Liver (tissue), 8 donors: ENCODE measurements at regions not wholly inside any gene's neighbourhood (a gene's known extent, or its start where the extent isn't known, plus 50 kb on each side); places are given as distances from the start of the nearest gene placed in this dataset.

Source experiments
- DNase-seq: peaks from one replicate; pipeline ENCODE4 v3.0.0-alpha.2; 2017; ENCODE audit warnings: low spot score
- H3K27ac ChIP-seq, 2 donors: one replicate each; pipeline ENCODE4 v1.7.0; 2013; ENCODE audit warnings: inconsistent platforms in 2 of 2, low read length in 2 of 2, control low read depth in 1 of 2, low read depth in 1 of 2, mild to moderate bottlenecking in 1 of 2
- H3K27me3 ChIP-seq, 4 donors: one replicate each; pipeline versions ENCODE4 v1.6.1 to v1.7.0; 2013; ENCODE audit warnings: low read length in 3 of 4, inconsistent platforms in 1 of 4, mild to moderate bottlenecking in 1 of 4, moderate library complexity in 1 of 4; ENCODE audit not compliant: control insufficient read depth in 4 of 4, insufficient read depth in 4 of 4
- H3K36me3 ChIP-seq, 4 donors: one replicate each; pipeline versions ENCODE4 v1.6.1 to v1.7.0; 2013; ENCODE audit warnings: low read length in 3 of 4, mild to moderate bottlenecking in 3 of 4, low read depth in 1 of 4, moderate library complexity in 1 of 4; ENCODE audit not compliant: control insufficient read depth in 4 of 4, insufficient read depth in 3 of 4
- H3K4me1 ChIP-seq, 4 donors: one replicate each; pipeline versions ENCODE4 v1.6.1 to v1.7.0; 2013; ENCODE audit warnings: low read length in 3 of 4, mild to moderate bottlenecking in 3 of 4, moderate library complexity in 1 of 4; ENCODE audit not compliant: control insufficient read depth in 4 of 4, insufficient read depth in 4 of 4
- H3K4me3 ChIP-seq, 3 donors: one replicate each; pipeline versions ENCODE4 v1.6.1 to v1.7.0; 2013; ENCODE audit warnings: low read length in 3 of 3, control low read depth in 1 of 3, low read depth in 1 of 3, mild to moderate bottlenecking in 1 of 3
- H3K9ac ChIP-seq, 2 donors: one replicate each; pipeline ENCODE4 v1.7.0; 2013; ENCODE audit warnings: low read length in 2 of 2, mild to moderate bottlenecking in 2 of 2, moderate library complexity in 2 of 2, control low read depth in 1 of 2, low read depth in 1 of 2
- H3K9me3 ChIP-seq, 4 donors: one replicate each; pipeline versions ENCODE4 v1.6.1 to v1.7.0; 2013; ENCODE audit warnings: low read length in 3 of 4; ENCODE audit not compliant: control insufficient read depth in 4 of 4
- ATF3 ChIP-seq: IDR thresholded peaks from 2 replicates; pipeline ENCODE4 v1.6.1; 2016; ENCODE audit warnings: antibody characterized with exemption
- CTCF ChIP-seq: fragments of 150-350 bp; IDR thresholded peaks from 2 replicates; pipeline ENCODE4 v1.5.1; 2017; ENCODE audit warnings: improper control_type of control experiment, low read depth, low read length; ENCODE audit not compliant: missing input control
- EGR1 ChIP-seq, 2 donors: IDR thresholded peaks; 2 replicates each; pipeline ENCODE4 v1.6.1; 2016 to 2018; ENCODE audit warnings: antibody characterized with exemption in 2 of 2, low read depth in 2 of 2
- FOXA1 ChIP-seq: IDR thresholded peaks from 2 replicates; pipeline ENCODE4 v1.6.1; 2016; ENCODE audit warnings: antibody characterized with exemption
- FOXA2 ChIP-seq: IDR thresholded peaks from 2 replicates; pipeline ENCODE4 v1.6.1; 2016; ENCODE audit warnings: antibody characterized with exemption
- GABPA ChIP-seq, 2 donors: IDR thresholded peaks in 1 of 2; conservative IDR thresholded peaks in 1 of 2; 2 replicates each; pipeline ENCODE4 v1.6.1; 2016; ENCODE audit warnings: antibody characterized with exemption in 2 of 2, mild to moderate bottlenecking in 1 of 2, moderate library complexity in 1 of 2
- HNF4A ChIP-seq, 2 donors: conservative IDR thresholded peaks; 2 replicates each; pipeline ENCODE4 v1.6.1; 2016; ENCODE audit warnings: antibody characterized with exemption in 2 of 2, mild to moderate bottlenecking in 2 of 2
- HNF4G ChIP-seq: IDR thresholded peaks from 2 replicates; pipeline ENCODE4 v1.6.1; 2016; ENCODE audit warnings: antibody characterized with exemption
- JUND ChIP-seq, 2 donors: IDR thresholded peaks; 2 replicates each; pipeline ENCODE4 v1.6.1; 2016; ENCODE audit warnings: antibody characterized with exemption in 2 of 2
- MAX ChIP-seq: IDR thresholded peaks from 2 replicates; pipeline ENCODE4 v1.6.1; 2016; ENCODE audit warnings: antibody characterized with exemption
- NR2F2 ChIP-seq: IDR thresholded peaks from 2 replicates; pipeline ENCODE4 v1.6.1; 2016; ENCODE audit warnings: antibody characterized with exemption
- RAD21 ChIP-seq, 2 donors: IDR thresholded peaks; 2 replicates each; pipeline ENCODE4 v1.6.1; 2016; ENCODE audit warnings: antibody characterized with exemption in 2 of 2, mild to moderate bottlenecking in 2 of 2
- REST ChIP-seq: IDR thresholded peaks from 2 replicates; pipeline ENCODE4 v1.6.1; 2016; ENCODE audit warnings: antibody characterized with exemption, mild to moderate bottlenecking
- RXRA ChIP-seq, 2 donors: IDR thresholded peaks; 2 replicates each; pipeline ENCODE4 v1.6.1; 2017 to 2018; ENCODE audit warnings: antibody characterized with exemption in 2 of 2, mild to moderate bottlenecking in 1 of 2
- SP1 ChIP-seq: IDR thresholded peaks from 2 replicates; pipeline ENCODE4 v1.6.1; 2018; ENCODE audit warnings: antibody characterized with exemption, mild to moderate bottlenecking
- TAF1 ChIP-seq: conservative IDR thresholded peaks from 2 replicates; pipeline ENCODE4 v1.6.1; 2016; ENCODE audit warnings: antibody characterized with exemption, mild to moderate bottlenecking
- YY1 ChIP-seq: IDR thresholded peaks from 2 replicates; pipeline ENCODE4 v1.6.1; 2016; ENCODE audit warnings: antibody characterized with exemption, mild to moderate bottlenecking
- WGBS: extraction: QIAGEN DNeasy Blood & Tissue Kit; methylation state at CpG from one replicate; pipeline ENCODE4 v1.1.7; 2013; 5-methylcytosine and 5-hydroxymethylcytosine counted together
- donor health status: healthy.
- donor health status: healthy.
- donor health status: healthy.
- donor health status: healthy.
- donor health status: healthy.

GRCh38 chr9:135335691-135336181, 143.8 kb upstream of the PPP1R26 start (continued):
- TF ChIP-seq REST (no peak), GABPA (IDR thresholded peaks at IDR 0.05 in 1 of 2, conservative IDR thresholded peaks at IDR 0.05 in 1 of 2) (no peak), FOXA2 (no peak)

GRCh38 chr9:135336722-135337527, 142.7 kb upstream of the PPP1R26 start:
- Histone ChIP-seq H3K4me3 (no peak overlapping the region), H3K9ac (no peak overlapping the region), H3K36me3 (no peaks in the 10 kb centered on the region), H3K4me1 (no peaks in the 10 kb centered on the region), H3K27ac (no peak overlapping the region), H3K27me3 (no peaks in the 10 kb centered on the region), H3K9me3 (no peaks in the 10 kb centered on the region)
- DNase-seq, result no peak
- WGBS, result 81% methylated on average over 23 of the region's 23 CpGs
- TF ChIP-seq MAX (no peak), EGR1 (IDR thresholded peaks at IDR 0.05; ENCODE audit: low read depth in 2 of 2) (no peak)

GRCh38 chr9:135338546-135338945, 141.0 kb upstream of the PPP1R26 start:
- Histone ChIP-seq H3K9me3 (no peaks in the 10 kb centered on the region), H3K36me3 (no peaks in the 10 kb centered on the region), H3K27ac (no peak overlapping the region), H3K4me3 (no peak overlapping the region), H3K4me1 (no peaks in the 10 kb centered on the region), H3K27me3 (no peaks in the 10 kb centered on the region), H3K9ac (no peak overlapping the region)
- WGBS, result 75% methylated on average over 14 of the region's 14 CpGs
- TF ChIP-seq SP1 (no peak), FOXA2 (no peak), RAD21 (IDR thresholded peaks at IDR 0.05) (no peak), RXRA (IDR thresholded peaks at IDR 0.05) (no peak), NR2F2 (no peak), TAF1 (no peak), YY1 (no peak), CTCF (no peak), HNF4G (no peak), FOXA1 (no peak), ATF3 (no peak), GABPA (IDR thresholded peaks at IDR 0.05 in 1 of 2, conservative IDR thresholded peaks at IDR 0.05 in 1 of 2) (no peak), MAX (no peak), JUND (IDR thresholded peaks at IDR 0.05) (no peak), HNF4A (conservative IDR thresholded peaks at IDR 0.05) (no peak)
- DNase-seq, result no peak
